OCI-LY1 (cell line): ENCODE measurements at regions not wholly inside any gene's neighbourhood (a gene's known extent, or its start where the extent isn't known, plus 50 kb on each side); places are given as distances from the start of the nearest gene placed in this dataset.

ENCODE experiments used
- CTCF ChIP-seq: fragments of 200-600 bp; sonication (generic), shearing (Covaris generic); IDR thresholded peaks from 2 replicates; pipeline ENCODE4 v1.5.1; 2017; ENCODE audit warnings: mild to moderate bottlenecking, antibody characterized with exemption, low read length, moderate library complexity, mixed read lengths
- EZH2 ChIP-seq: fragments of 200-600 bp; sonication (generic), shearing (Covaris generic); IDR thresholded peaks from 2 replicates; pipeline ENCODE4 v1.8.0; 2017; ENCODE audit warnings: borderline replicate concordance, mixed run types, mild to moderate bottlenecking, antibody characterized with exemption, low read length, moderate library complexity, mixed read lengths

GRCh38 chr2:5021136-5021535 is 671.0 kb upstream of the SOX11 start:
- TF ChIP-seq CTCF (no peak), EZH2 (no peak)
